Gastrocnemius medialis (tissue), 4 donors: ENCODE measurements at regions not wholly inside any gene's neighbourhood (a gene's known extent, or its start where the extent isn't known, plus 50 kb on each side); places are given as distances from the start of the nearest gene placed in this dataset.

Experiments used
- CTCF ChIP-seq, 5 experiments: fragments of 450-650 bp in 3 of 5; fragments of 200-600 bp in 2 of 5; sonication (generic) in 2 of 5; IDR thresholded peaks in 4 of 5; conservative IDR thresholded peaks in 1 of 5; 1 replicate in 4 of 5; 2 replicates in 1 of 5; pipeline ENCODE4 v1.5.1; 2016 to 2019; ENCODE audit warnings: antibody characterized with exemption in 5 of 5, mild to moderate bottlenecking in 3 of 5, moderate library complexity in 3 of 5
- POLR2A ChIP-seq, 2 donors: fragments of 450-650 bp; IDR thresholded peaks; one replicate each; pipeline ENCODE4 v1.6.1; 2017; ENCODE audit warnings: antibody characterized with exemption in 2 of 2, mild to moderate bottlenecking in 2 of 2, moderate library complexity in 2 of 2

- TF ChIP-seq CTCF (IDR thresholded peaks at IDR 0.05 in 4 of 5, conservative IDR thresholded peaks at IDR 0.05 in 1 of 5) (no peak), POLR2A (IDR thresholded peaks at IDR 0.05) (no peak)
Observed at GRCh38 chr6:4303638-4304037, 168.3 kb upstream of the ECI2 start.
